Adrenal gland (tissue), 9 donors: ENCODE measurements at regions not wholly inside any gene's neighbourhood (a gene's known extent, or its start where the extent isn't known, plus 50 kb on each side); places are given as distances from the start of the nearest gene placed in this dataset.

Source experiments
- DNase-seq, 7 donors: peaks; one replicate each; pipeline ENCODE4 v3.0.0-alpha.2; 2019 to 2020
- H3K27ac ChIP-seq, 5 donors: fragments of 200-600 bp; sonication (generic) in 4 of 5; 1 replicate in 3 of 5; 2 replicates in 2 of 5; pipeline versions ENCODE4 v1.5.1 to v1.8.0; 2016 to 2020; ENCODE audit warnings: mild to moderate bottlenecking in 1 of 5
- H3K27me3 ChIP-seq: fragments of 200-600 bp; 2 replicates; pipeline ENCODE4 v1.8.0; 2021
- H3K36me3 ChIP-seq, 2 donors: fragments of 200-600 bp; replicated peaks in 1 of 2; 1 replicate in 1 of 2; 2 replicates in 1 of 2; pipeline versions ENCODE4 v1.5.1 to v1.8.0; 2018 to 2022
- H3K4me1 ChIP-seq, 2 donors: fragments of 200-600 bp; replicated peaks in 1 of 2; 1 replicate in 1 of 2; 2 replicates in 1 of 2; pipeline versions ENCODE4 v1.5.1 to v1.8.0; 2018 to 2021
- H3K4me3 ChIP-seq, 4 donors: fragments of 200-600 bp; sonication (generic) in 3 of 4; one replicate each; pipeline ENCODE4 v1.5.1; 2016 to 2018
- H3K9me3 ChIP-seq, 3 donors: fragments of 200-600 bp; sonication (generic) in 1 of 3; replicated peaks in 1 of 3; 1 replicate in 2 of 3; 2 replicates in 1 of 3; pipeline versions ENCODE4 v1.5.1 to v1.8.0; 2016 to 2021
- CTCF ChIP-seq, 6 experiments: fragments of 450-650 bp in 4 of 6; fragments of 200-600 bp in 2 of 6; sonication (generic) in 1 of 6; IDR thresholded peaks; 1 replicate in 5 of 6; 2 replicates in 1 of 6; pipeline versions ENCODE4 v1.5.1 to v1.8.0; 2016 to 2021; ENCODE audit warnings: antibody characterized with exemption in 6 of 6, mild to moderate bottlenecking in 2 of 6, moderate library complexity in 1 of 6
- POLR2A ChIP-seq, 2 donors: fragments of 450-650 bp; IDR thresholded peaks; one replicate each; pipeline ENCODE4 v1.6.1; 2017; ENCODE audit warnings: antibody characterized with exemption in 2 of 2, mild to moderate bottlenecking in 2 of 2, moderate library complexity in 1 of 2
- WGBS, 4 donors: extraction: QIAGEN DNeasy Blood & Tissue Kit in 2 of 4; methylation state at CpG; one replicate each; pipeline versions ENCODE4 v1.1.5 to v1.1.7; 2013 to 2017; 5-methylcytosine and 5-hydroxymethylcytosine counted together
- intact Hi-C, 2 donors: fragments of 100-400 bp; cut with DNase I; formaldehyde crosslinking; loops; one replicate each; pipeline versions ENCODE4 v1.14.1 to v1.15.0; 2022 to 2023
- donor health status: healthy with polysubstance abuse.
- donor health status: Bipolar disorder and iron deficiency.
- donor health status: DM: yes; HTN: yes; CAD: no.
- donor health status: DM: no; HTN: no; CAD: no.
- donor health status: DM: no; HTN: no; CAD: no.

GRCh38 chr3:46132565-46132964 lies 75.5 kb downstream of the CCR1 start:
- DNase-seq, result no peak
- intact Hi-C loops, result no loop called here
- TF ChIP-seq POLR2A (IDR thresholded peaks at IDR 0.05) (no peak), CTCF (IDR thresholded peaks at IDR 0.05) (no peak)
- Histone ChIP-seq H3K9me3 (no peaks in the 10 kb centered on the region), H3K4me1 (no peaks in the 10 kb centered on the region), H3K4me3 (no peak overlapping the region), H3K27ac (peak overlapping the region in 1 of 5 donors; percentile 27), H3K27me3 (no peaks in the 10 kb centered on the region), H3K36me3 (no peaks in the 10 kb centered on the region)
- WGBS, 4 donors, result 74 to 91% (median 77%) methylated on average over 4 of the region's 4 CpGs

GRCh38 chr3:46131884-46132450 lies 76.1 kb downstream of the CCR1 start:
- no peaks in the 10 kb centered on the region for H3K4me1 ChIP-seq
- no peaks in the 10 kb centered on the region for H3K27me3 ChIP-seq
- no peaks in the 10 kb centered on the region for H3K36me3 ChIP-seq
- WGBS, 4 donors, result 71 to 90% (median 86%) methylated on average over 6 to 8 of the region's 8 CpGs
- no peak for TF ChIP-seq CTCF (IDR thresholded peaks at IDR 0.05)
- no peak for TF ChIP-seq POLR2A (IDR thresholded peaks at IDR 0.05)
- no peak overlapping the region for H3K4me3 ChIP-seq
- H3K9me3 ChIP-seq, result no peaks in the 10 kb centered on the region
- intact Hi-C loops, result no loop called here
- H3K27ac ChIP-seq, result peak overlapping the region in 1 of 5 donors; percentile 27
- no peak for DNase-seq

- intact Hi-C loops, result no loop called here
- no peak for TF ChIP-seq CTCF (IDR thresholded peaks at IDR 0.05)
- TF ChIP-seq POLR2A (IDR thresholded peaks at IDR 0.05), result no peak
These were observed 77.3 kb downstream of the CCR1 start for GRCh38 chr3:46130631-46131310.

GRCh38 chr3:46129588-46130272 lies 78.4 kb downstream of the CCR1 start:
- Histone ChIP-seq H3K4me1 (no peaks in the 10 kb centered on the region), H3K9me3 (no peaks in the 10 kb centered on the region), H3K27ac (peak overlapping the region in 2 of 5 donors; percentile 30 to 61), H3K4me3 (no peak overlapping the region), H3K36me3 (no peaks in the 10 kb centered on the region), H3K27me3 (no peaks in the 10 kb centered on the region)
- TF ChIP-seq POLR2A (IDR thresholded peaks at IDR 0.05) (no peak), CTCF (IDR thresholded peaks at IDR 0.05) (no peak)
- 49 to 82% (median 63%) methylated on average over 3 of the region's 3 CpGs for WGBS, 4 donors
- intact Hi-C loops, result no loop called here
- DNase-seq, result no peak

More at GRCh38 chr3:46130631-46131310, 77.3 kb downstream of the CCR1 start:
- Histone ChIP-seq H3K4me1 (no peaks in the 10 kb centered on the region), H3K36me3 (no peaks in the 10 kb centered on the region), H3K27ac (peak overlapping the region in 3 of 5 donors; percentile 26 to 61 (median 40)), H3K27me3 (no peaks in the 10 kb centered on the region), H3K4me3 (no peak overlapping the region), H3K9me3 (no peaks in the 10 kb centered on the region)
- WGBS, 4 donors, result 66 to 79% (median 74%) methylated on average over 7 of the region's 7 CpGs
- no peak for DNase-seq
